GM19455 (cell line): ENCODE measurements at regions not wholly inside any gene's neighbourhood (a gene's known extent, or its start where the extent isn't known, plus 50 kb on each side); places are given as distances from the start of the nearest gene placed in this dataset.
"Not testable (repeated sequence)": the region's sequence is repeated elsewhere in the genome, so short reads cannot be mapped to it uniquely, and the experiment has no call there.

Source experiments
- ATAC-seq: cut with Tn5 transposase; IDR thresholded peaks from one replicate; pipeline ENCODE4 v1.9.1; 2021; ENCODE audit not compliant: unreplicated experiment

- ATAC-seq, result no peak
Observed at GRCh38 chr11:38046571-38047135, 1448.6 kb upstream of the RAG2 start.

GRCh38 chr11:38043060-38043459 is 1445.0 kb upstream of the RAG2 start:
- ATAC-seq, result no peak

GRCh38 chr11:38038777-38039176 is 1440.7 kb upstream of the RAG2 start:
- no peak for ATAC-seq

DNA sequence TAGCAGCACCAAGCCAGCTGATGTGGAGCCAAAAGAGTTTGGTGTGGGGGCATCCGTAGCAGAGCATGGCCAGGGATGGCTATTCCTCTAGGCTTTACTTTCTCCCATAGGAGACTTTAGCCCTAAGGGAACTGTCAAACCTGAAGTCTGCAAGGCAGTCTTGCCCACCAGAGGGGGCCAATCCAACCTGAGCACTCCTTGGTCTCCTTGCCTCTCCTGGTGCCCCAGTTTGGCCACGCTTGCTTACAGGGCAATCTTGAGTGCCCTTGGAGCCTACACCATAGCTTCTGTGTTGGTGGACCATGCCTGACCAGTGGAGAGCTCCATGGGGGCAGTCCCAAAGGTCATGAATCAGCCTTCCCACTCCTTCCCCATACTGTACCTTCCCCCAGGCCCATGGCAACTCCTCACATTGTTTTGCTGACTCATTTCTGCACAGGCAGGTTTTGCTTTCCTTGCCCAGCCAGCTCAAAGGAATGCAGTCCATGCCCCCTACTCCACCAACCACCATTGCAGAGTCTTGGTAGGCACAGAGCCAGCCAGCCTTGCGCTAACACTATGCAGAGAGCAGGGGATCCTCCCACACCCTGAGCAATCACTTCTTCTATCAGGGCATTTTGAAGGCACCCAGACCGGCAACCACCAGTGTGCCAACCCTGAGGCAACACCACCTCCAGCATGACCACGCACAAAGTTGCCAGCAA is 1421.2 kb upstream of the RAG2 start:
- no peak for ATAC-seq

DNA sequence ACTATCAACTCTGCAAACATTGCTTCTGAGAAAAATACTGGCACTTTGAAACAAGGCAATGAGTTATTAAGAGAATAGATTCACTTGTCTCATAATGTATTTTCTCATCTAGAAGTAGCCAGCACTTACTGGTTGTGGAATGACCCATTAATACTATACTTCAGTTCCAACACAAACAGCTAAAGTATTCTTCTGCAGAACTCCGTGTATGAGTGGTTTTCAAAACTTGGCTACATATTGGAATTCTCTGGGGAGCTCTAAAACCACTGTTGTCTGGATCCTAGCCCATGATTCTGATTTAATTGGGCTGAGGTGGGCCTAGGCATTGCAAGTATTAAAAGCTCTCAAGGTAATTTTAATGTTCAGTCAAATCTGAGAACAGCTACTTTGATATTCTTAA is 1416.4 kb upstream of the RAG2 start:
- no peak for ATAC-seq

- no peak for ATAC-seq
Observed at GRCh38 chr11:38013157-38013556, 1415.1 kb upstream of the RAG2 start.

GRCh38 chr11:38011496-38011895 is 1413.5 kb upstream of the RAG2 start:
- ATAC-seq, result no peak

DNA sequence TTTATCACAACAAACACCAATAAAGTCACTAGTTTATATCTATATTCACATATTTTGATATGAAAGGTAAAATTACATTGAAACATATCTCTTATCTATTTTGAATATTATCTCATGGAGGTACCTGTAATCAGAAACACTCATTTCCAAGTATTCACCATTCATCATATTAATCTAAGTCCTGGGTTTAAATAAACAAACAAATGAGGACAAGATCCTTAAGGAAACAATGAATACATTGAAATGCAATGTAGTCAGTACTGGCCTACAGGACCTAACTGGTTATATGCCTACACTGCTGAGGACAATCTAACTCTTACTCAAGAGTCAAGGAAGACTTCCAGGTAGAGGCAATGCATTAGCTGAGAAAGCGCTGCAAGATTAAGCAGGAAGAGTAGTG is 1411.9 kb upstream of the RAG2 start:
- no peak for ATAC-seq

GRCh38 chr11:38006466-38006865 is 1408.4 kb upstream of the RAG2 start:
- no peak for ATAC-seq

GRCh38 chr11:38005597-38005996 is 1407.6 kb upstream of the RAG2 start:
- ATAC-seq, result no peak

GRCh38 chr11:37999171-37999570 is 1401.1 kb upstream of the RAG2 start:
- no peak for ATAC-seq

DNA sequence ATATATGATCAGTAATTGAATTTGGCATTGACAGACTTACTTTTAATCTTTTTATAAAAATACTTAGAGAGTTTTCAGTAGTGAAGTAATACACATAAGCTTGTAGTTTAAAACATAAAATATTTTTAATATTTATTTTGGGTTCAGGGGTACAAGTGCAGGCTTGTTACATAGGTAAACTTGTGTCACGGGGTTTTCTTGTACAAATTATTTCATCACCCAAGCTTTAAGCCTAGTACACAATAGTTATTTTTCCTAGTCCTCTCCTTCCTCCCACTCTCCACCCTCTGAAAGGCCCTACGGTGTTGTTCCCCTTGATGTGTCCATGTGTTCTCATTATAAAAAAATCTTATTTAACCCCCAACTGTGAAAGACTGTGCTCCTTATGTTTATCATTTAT is 1397.8 kb upstream of the RAG2 start:
- ATAC-seq, result no peak

DNA sequence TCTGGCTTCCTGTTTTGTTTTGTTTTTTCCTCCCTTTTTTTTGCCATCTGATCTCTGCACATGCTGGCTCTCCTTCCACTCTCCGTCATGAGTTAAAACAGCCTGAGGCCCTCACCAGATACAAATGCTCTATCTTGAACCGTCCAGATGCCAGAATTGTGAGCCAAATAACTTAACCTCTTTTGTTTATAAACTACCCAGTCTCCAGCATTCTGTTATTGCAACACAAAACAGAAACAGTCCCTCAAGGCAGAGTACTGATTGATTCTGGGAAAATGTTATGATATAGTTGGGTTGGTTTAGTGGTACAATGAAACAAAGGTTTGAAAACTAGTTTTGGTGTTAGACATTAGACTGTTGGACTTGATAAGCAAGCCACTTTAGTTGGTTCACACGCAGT is 1390.0 kb upstream of the RAG2 start:
- no peak for ATAC-seq

DNA sequence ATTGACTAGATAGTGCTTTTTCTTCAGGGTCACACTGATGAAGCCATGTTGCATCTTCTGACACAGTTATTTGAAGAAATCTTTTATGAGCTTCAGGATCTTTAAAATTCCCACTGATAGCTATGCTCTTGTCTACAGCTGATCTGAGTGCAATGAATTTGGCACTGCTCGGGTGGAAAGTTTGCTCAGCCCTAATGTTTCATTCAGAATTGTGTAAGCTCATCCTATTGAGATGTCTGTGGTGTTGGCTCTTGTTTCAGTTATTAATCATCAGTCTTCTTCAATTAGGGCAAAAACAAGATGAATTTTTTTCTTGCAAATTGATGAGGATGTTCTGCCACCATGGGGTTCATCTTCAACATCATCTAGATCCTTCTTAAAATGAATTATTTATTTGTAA is 1387.0 kb upstream of the RAG2 start:
- no peak for ATAC-seq

GRCh38 chr11:37978647-37979046 is 1380.6 kb upstream of the RAG2 start:
- ATAC-seq, result no peak

GRCh38 chr11:37973941-37974340 is 1375.9 kb upstream of the RAG2 start:
- no peak for ATAC-seq

- ATAC-seq, result no peak
Observed at GRCh38 chr11:37972691-37973090, 1374.7 kb upstream of the RAG2 start.

GRCh38 chr11:37969336-37969735 is 1371.3 kb upstream of the RAG2 start:
- not testable (repeated sequence) for ATAC-seq

DNA sequence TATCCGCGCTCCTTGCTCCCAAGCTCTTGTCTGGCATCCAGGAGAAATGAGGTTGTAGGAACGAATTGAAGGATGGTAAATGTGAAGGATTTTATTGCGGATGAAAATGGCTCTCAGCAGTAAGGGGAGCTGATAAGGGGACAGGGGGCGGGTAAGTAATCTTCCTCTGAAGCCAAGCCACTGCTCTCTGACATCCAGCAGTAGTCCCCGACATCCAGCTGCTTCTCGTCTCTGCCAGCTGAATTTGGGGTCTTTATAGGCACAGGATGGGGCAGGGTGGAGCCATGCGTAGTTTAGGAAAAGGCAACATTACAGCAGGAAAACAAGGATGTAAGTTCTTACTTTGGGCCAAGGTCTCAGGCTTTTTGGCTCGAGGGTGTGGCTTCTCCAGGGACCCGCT is 1370.1 kb upstream of the RAG2 start:
- no peak for ATAC-seq

- ATAC-seq, result no peak
Observed at GRCh38 chr11:37967635-37968034, 1369.6 kb upstream of the RAG2 start.

DNA sequence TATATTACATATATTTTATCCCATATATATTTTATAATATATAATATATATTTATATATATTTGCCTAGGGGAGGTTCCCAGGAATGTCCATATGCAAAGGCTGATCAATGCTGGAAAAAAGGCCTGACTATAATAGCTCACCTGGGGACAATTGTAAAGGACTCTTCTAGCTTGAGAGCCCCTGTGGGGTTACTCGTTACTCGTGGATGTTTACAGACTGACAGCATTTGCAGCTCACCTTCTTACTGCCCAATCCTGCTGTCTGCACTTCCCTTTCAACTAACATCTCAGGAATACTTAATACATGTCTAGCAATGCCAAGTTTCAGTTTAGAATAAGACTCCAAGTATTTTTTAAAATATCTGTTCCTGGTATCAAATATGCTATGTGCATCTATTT is 1365.4 kb upstream of the RAG2 start:
- no peak for ATAC-seq

GRCh38 chr11:37957717-37958116 is 1359.7 kb upstream of the RAG2 start:
- no peak for ATAC-seq

DNA sequence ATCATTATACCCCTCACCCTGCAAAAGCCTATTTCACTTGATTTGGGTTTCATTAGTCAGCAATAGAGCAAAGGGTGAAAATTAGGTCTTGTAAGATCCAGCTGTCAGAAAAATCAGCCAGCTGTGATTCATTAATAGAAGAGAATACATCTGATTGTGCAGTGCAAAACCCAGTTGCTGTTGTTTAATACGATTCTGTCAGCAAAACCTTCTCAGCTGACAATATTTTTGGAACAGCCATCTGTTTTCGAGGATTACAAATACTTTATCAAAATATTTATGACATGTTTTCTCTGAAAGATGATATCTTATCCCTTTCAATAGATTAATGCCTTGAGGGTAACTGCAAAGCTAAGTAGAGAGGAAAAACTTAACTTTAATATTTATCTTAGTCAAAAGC is 1354.0 kb upstream of the RAG2 start:
- ATAC-seq, result no peak
